AG20443 (cell line): ENCODE measurements at regions not wholly inside any gene's neighbourhood (a gene's known extent, or its start where the extent isn't known, plus 50 kb on each side); places are given as distances from the start of the nearest gene placed in this dataset.

Experiments
- DNase-seq: peaks from one replicate; pipeline ENCODE4 v3.0.0; 2012; ENCODE audit warnings: low spot score, mixed read lengths

DNA sequence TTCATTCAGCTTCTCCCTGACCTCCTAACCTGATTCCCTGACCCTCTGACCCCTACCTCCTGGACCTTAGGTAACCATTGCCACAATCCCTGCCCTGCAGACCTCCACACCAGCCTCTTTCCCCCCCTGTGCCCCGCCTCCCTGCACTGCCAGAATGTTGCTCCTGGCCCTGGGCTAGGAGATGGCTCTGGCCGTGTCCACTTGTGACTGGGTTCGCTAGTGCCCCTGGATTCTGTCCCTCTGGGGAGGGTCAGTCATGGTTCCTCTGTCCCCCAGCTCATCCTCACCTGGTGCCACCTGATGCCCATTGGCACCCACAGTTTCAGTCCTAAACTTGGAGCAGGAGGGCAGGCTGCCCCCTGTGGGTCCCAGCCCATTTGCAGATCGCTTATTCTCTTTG is 56.2 kb upstream of the PRR23E start:
- no peak for DNase-seq

GRCh38 chr3:127137113-127137512 is 55.8 kb upstream of the PRR23E start:
- no peak for DNase-seq

GRCh38 chr3:127137757-127138536 is 55.0 kb upstream of the PRR23E start:
- DNase-seq: no peak

DNA sequence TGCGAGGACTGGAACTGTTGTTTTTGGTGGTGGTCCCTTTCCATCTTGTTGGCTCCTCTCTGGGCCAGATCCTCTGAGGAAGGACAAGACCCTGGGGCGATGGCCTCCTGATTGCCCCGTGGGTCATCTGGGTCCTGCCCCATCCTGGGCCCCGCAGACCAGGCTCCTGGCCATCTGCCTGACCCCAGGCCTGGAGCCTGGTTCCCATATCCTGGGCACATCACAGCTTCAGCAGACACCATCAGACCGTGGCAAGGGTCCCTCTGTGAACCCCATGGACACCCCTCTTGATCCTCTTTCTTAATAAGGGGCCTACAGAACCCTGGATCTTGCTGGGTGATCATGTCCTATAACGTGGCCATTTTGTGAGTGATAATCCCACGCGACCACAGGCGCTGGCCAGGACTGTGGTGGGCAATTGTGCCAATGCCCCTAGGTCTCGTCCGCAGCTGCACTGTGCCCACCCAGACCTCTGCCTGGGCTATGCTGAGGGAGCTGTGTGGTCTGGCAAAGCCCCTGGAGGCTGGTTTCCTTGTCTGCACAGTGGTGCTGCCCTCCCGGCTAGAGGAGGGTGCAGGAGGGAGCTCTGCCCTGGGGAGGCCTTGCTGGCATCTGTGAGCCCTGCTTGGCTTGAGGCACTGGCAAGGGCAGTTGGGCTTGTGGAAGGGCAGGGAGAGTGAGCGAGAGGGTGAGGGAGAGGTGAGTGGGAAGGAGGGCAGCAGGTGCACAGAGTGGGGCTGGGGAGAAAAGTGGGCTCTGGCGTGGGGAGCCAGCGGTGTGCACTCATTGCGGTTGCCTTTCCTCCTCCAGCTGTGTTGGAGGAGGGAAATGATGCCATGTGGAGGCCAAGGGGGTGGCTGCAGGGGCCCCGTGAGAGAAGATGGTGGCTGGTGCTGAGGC is 53.1 kb upstream of the PRR23E start:
- no peak for DNase-seq

DNA sequence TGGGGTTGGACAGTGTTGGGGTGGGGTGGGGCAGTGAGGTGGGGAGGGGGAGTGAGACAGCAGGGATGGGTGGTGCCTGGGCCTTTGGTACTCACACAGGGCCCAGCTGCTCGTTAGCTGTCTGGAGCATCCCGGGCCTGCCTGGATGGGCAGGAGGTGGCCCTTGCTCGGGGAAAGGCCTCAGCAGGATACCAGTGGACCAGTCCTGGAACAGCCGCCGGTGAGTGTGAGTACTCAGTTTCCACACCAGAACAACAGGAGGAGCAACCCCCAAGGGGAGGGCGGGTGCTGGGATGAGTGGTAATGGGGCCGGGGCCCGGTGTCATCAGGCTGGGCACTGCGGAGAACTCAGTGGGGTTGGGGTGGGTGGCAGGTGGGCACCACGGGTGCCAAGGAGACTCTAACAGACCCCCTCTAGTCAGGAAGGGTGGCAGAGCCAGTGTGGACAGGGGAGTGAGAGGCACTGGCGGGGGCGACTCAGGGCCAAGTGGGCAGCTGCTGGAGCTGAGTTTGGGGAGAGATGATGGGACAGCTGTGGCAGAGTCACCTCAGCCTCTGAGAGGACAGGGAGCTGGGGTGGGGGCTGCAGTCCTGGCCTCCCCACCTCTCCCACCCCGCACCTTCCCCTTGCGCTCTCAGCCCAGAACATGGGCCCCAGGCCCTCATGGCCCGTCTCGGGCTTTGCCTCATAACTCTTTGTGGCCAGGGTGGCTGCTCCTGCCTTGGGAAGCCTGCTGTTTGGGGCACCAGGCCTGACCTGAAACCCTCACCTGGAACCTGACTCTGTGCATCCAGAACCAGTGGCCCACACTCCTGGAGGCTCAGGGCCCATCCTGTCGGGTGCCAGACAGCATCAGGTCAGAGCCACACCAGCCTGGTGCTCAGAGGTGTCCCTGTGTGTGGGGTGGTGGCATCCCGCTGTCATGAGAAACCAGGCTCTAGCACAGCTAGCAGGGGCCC is 52.1 kb upstream of the PRR23E start:
- DNase-seq: no peak

DNA sequence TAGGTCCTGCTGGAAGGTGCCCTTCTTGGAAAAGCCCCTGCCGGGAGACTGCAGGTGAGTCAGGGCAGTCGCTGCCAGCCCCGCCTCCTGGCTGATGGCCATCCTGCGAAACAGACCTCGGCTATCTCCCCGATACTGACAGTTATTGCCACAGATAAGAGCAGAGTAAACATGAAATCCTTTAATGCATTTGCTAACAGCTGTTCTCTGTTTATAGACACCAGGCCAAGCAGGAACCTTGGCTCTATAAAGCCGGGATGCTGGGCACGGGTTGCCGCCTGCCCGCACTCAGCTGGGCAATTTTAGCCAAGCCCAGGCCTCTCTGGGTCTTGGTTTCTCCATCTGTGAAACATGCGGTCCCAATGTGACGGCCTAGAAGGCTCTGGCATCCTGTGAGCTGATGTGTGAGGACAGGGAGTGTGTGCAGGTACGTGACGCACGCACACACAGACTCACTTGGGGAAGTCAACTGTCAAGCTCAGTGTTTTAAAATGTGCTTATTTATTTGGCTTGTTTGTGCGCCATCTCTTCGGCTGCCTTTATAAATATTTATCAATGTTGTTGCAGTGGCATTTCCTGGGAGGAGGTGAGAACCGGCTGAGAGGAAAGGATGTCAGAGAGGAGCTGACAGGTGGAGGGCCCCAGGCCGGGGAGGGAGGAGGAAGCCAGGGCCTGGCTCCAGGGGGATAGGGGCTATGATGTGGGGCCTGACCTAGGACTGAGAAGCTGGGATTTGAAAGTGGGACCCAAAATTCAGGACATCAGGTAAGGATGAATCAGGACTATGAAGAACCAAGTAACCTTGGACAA is 50.8 kb upstream of the PRR23E start:
- no peak for DNase-seq
